IMR-90 (cell line): ENCODE measurements at regions not wholly inside any gene's neighbourhood (a gene's known extent, or its start where the extent isn't known, plus 50 kb on each side); places are given as distances from the start of the nearest gene placed in this dataset.

ENCODE experiments used
- ATAC-seq: fragments of 200-7000 bp; cut with Tn5 transposase; 2 replicates; pipeline ENCODE4 v1.9.1; 2020; ENCODE audit warnings: low read depth, mild to moderate bottlenecking, moderate library complexity
- BruUV-seq: library from RNA; stranded (reverse); fragments of 400-500 nt; replicated peaks from 2 replicates; lab custom pipeline; 2021; lab: Mats Ljungman, UMichigan
- CTCF ChIA-PET: fragments of 300-600 bp; formaldehyde crosslinking; extraction: SDS; loops from one replicate; lab custom pipeline; 2021; ENCODE audit warnings: antibody characterized with exemption; lab: Yijun Ruan, JAX
- POLR2A ChIA-PET: fragments of 300-600 bp; sonication (Branson Sonifier 250); formaldehyde crosslinking; loops from one replicate; lab custom pipeline; 2022; ENCODE audit warnings: antibody characterized with exemption; ENCODE audit not compliant: unreplicated experiment; lab: Charles Lee
- DNase-seq: peaks from one replicate; pipeline ENCODE4 v3.0.0; 2013
- H2AFZ ChIP-seq: replicated peaks from 2 replicates; pipeline ENCODE3; 2013; ENCODE audit warnings: low read length, mild to moderate bottlenecking; ENCODE audit not compliant: poor library complexity
- H2AK5ac ChIP-seq: 2 replicates; pipeline ENCODE4 v1.6.1; 2013; ENCODE audit warnings: low read depth, low read length, inconsistent platforms
- H2AK9ac ChIP-seq: replicated peaks from 2 replicates; pipeline ENCODE3; 2013; ENCODE audit warnings: mild to moderate bottlenecking, low read depth, low read length, moderate library complexity; ENCODE audit not compliant: poor library complexity
- H2BK120ac ChIP-seq: 2 replicates; pipeline ENCODE4 v1.6.1; 2013; ENCODE audit warnings: low read depth, low read length, inconsistent platforms
- H2BK15ac ChIP-seq: 3 replicates; pipeline ENCODE4 v1.6.1; 2013; ENCODE audit warnings: low read depth, low read length, inconsistent platforms
- H2BK20ac ChIP-seq: 2 replicates; pipeline ENCODE4 v1.6.1; 2013; ENCODE audit warnings: low read depth, mild to moderate bottlenecking, inconsistent platforms, low read length, moderate library complexity
- H2BK5ac ChIP-seq: 2 replicates; pipeline ENCODE4 v1.6.1; 2013; ENCODE audit warnings: mild to moderate bottlenecking, low read depth, low read length, inconsistent platforms; ENCODE audit not compliant: poor library complexity, severe bottlenecking
- H3K14ac ChIP-seq: replicated peaks from 2 replicates; pipeline ENCODE4 v1.6.1; 2013; ENCODE audit warnings: low read depth, low read length, inconsistent platforms
- H3K18ac ChIP-seq: 2 replicates; pipeline ENCODE4 v1.6.1; 2013; ENCODE audit warnings: low read depth, low read length, control low read depth
- H3K23ac ChIP-seq: 2 replicates; pipeline ENCODE4 v1.6.1; 2013; ENCODE audit warnings: low read depth, low read length, inconsistent platforms
- H3K27ac ChIP-seq: 2 replicates; pipeline ENCODE4 v1.5.1; 2013; ENCODE audit warnings: mild to moderate bottlenecking, control low read depth, low read length; ENCODE audit not compliant: insufficient read depth
- H3K27me3 ChIP-seq: 2 replicates; pipeline ENCODE4 v1.6.1; 2013; ENCODE audit warnings: low read length; ENCODE audit not compliant: control insufficient read depth, insufficient read depth
- H3K36me3 ChIP-seq: 2 replicates; pipeline ENCODE4 v1.6.1; 2013; ENCODE audit warnings: low read length, mixed read lengths; ENCODE audit not compliant: control insufficient read depth, insufficient read depth
- H3K4ac ChIP-seq: 2 replicates; pipeline ENCODE4 v1.6.1; 2013; ENCODE audit warnings: low read depth, low read length, inconsistent platforms
- H3K4me1 ChIP-seq: 2 replicates; pipeline ENCODE4 v1.6.1; 2013; ENCODE audit warnings: low read length, mixed read lengths; ENCODE audit not compliant: control insufficient read depth, insufficient read depth
- H3K4me2 ChIP-seq: 2 replicates; pipeline ENCODE4 v1.6.1; 2013; ENCODE audit warnings: low read depth, mild to moderate bottlenecking, control low read depth, low read length, moderate library complexity
- H3K4me3 ChIP-seq: 2 replicates; pipeline ENCODE4 v1.5.1; 2013; ENCODE audit warnings: low read depth, mild to moderate bottlenecking, control low read depth, low read length, moderate library complexity; ENCODE audit not compliant: insufficient read depth
- H3K56ac ChIP-seq: 2 replicates; pipeline ENCODE4 v1.6.1; 2013; ENCODE audit warnings: low read length, inconsistent platforms; ENCODE audit not compliant: insufficient read depth; ENCODE audit errors: extremely low read depth
- H3K79me1 ChIP-seq, 2 experiments: 2 replicates each; pipeline ENCODE4 v1.6.1; 2013; ENCODE audit warnings: low read length in 2 of 2, inconsistent platforms in 1 of 2, low read depth in 1 of 2
- H3K9ac ChIP-seq: 2 replicates; pipeline ENCODE4 v1.6.1; 2013; ENCODE audit warnings: low read depth, low read length, control low read depth
- H3K9me1 ChIP-seq: 2 replicates; pipeline ENCODE4 v1.6.1; 2013; ENCODE audit warnings: low read length, inconsistent platforms; ENCODE audit not compliant: insufficient read depth
- H3K9me3 ChIP-seq: 2 replicates; pipeline ENCODE4 v1.6.1; 2013; ENCODE audit warnings: low read length; ENCODE audit not compliant: control insufficient read depth, insufficient read depth
- H4K20me1 ChIP-seq: 2 replicates; pipeline ENCODE4 v1.6.1; 2013; ENCODE audit warnings: low read length, inconsistent platforms; ENCODE audit not compliant: insufficient read depth
- H4K5ac ChIP-seq: 2 replicates; pipeline ENCODE4 v1.6.1; 2013; ENCODE audit warnings: mild to moderate bottlenecking, low read depth, low read length, control low read depth
- H4K8ac ChIP-seq, 2 experiments: 2 replicates each; pipeline ENCODE4 v1.6.1; 2013; ENCODE audit warnings: low read depth in 2 of 2, low read length in 2 of 2, control low read depth in 1 of 2, inconsistent platforms in 1 of 2
- H4K91ac ChIP-seq: 2 replicates; pipeline ENCODE4 v1.6.1; 2013; ENCODE audit warnings: low read depth, low read length, inconsistent platforms; ENCODE audit not compliant: insufficient read depth
- BHLHE40 ChIP-seq: fragments of 150-350 bp; IDR thresholded peaks from 2 replicates; pipeline ENCODE4 v1.6.1; 2016; ENCODE audit warnings: mild to moderate bottlenecking, low read depth, low read length
- NFE2L2 ChIP-seq: fragments of 150-350 bp; IDR thresholded peaks from 2 replicates; pipeline ENCODE4 v1.6.1; 2016; ENCODE audit warnings: low read depth, mild to moderate bottlenecking, low read length
- POLR2A ChIP-seq: IDR thresholded peaks from 2 replicates; pipeline ENCODE4 v1.6.1; 2012; ENCODE audit warnings: mild to moderate bottlenecking, low read depth, low read length
- RCOR1 ChIP-seq: IDR thresholded peaks from 2 replicates; pipeline ENCODE4 v1.6.1; 2012; ENCODE audit warnings: mild to moderate bottlenecking, low read length, improper control_type of control experiment; ENCODE audit not compliant: insufficient replicate concordance
- SMC3 ChIP-seq: fragments of 150-350 bp; IDR thresholded peaks from 2 replicates; pipeline ENCODE4 v1.6.1; 2016; ENCODE audit warnings: low read depth, mild to moderate bottlenecking, antibody characterized with exemption, low read length, moderate library complexity
- WGBS, 2 experiments: methylation state at CpG; one replicate each; pipeline versions ENCODE4 v1.1.5 to v1.1.7; 2013; ENCODE audit warnings: missing lambda C conversion rate in 2 of 2; ENCODE audit not compliant: insufficient read length in 1 of 2; ENCODE audit errors: extremely low coverage in 2 of 2; 5-methylcytosine and 5-hydroxymethylcytosine counted together
- dilution Hi-C: fragments of 300-500 bp; cut with HindIII; formaldehyde crosslinking; loops from one replicate; pipeline ENCODE4 v1.14.3; 2018; ENCODE audit warnings: low sequenced_read_pairs; ENCODE audit not compliant: unreplicated experiment
- in situ Hi-C: fragments of 300-500 bp; cut with MboI; formaldehyde crosslinking; loops from 3 replicates; pipeline ENCODE4 v1.14.3; 2019; ENCODE audit warnings: low sequenced_read_pairs, inconsistent platforms, mixed read lengths
- intact Hi-C: fragments of 100-400 bp; cut with micrococcal nuclease; formaldehyde crosslinking; loops from 2 replicates; pipeline ENCODE4 v1.10.0; 2022
- TF ChIP-seq, protein P1 (sequence below): fragments of 150-350 bp; IDR thresholded peaks from 2 replicates; pipeline ENCODE4 v1.6.1; 2017; ENCODE audit warnings: mild to moderate bottlenecking, antibody characterized with exemption, low read length, low read depth

DNA sequence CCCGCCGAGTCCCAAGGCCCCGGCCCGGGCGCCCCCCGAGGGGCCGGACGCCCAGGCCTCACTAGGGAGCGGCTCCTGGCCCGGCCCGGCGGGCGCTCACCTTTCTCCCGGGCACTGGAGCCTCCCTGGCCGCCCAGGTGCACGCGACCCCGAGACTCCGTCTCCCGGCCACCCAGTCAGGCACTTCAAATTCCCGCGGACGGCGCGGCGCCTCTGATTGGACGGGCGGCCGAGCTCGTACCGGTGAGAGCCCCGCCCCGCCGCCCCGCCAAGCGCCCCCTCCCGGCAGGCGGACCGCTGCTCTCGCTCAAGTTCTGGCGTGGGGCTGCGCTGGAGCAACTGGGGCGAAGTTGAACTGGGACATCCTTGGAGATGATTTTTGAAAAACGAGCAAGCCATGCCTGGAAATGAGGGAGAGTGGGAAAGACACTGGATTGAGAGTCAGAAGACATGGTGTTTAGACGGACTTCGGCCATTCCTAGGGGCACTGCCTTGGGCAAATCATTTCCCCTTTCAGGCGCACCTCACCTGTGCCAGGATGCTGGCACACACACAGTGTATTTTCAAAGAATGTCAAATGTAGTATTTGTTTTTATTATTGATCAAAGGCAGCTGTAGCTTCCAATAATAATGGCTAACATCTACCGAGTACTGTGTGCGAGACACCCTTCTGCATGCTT, 485.3 kb downstream of the UQCRFS1 start:
- Histone ChIP-seq H3K14ac (no peak overlapping the region), H2AK5ac (no peak overlapping the region), H3K4ac (no peak overlapping the region), H2BK20ac (no peak overlapping the region), H3K56ac (no peak overlapping the region), H3K36me3 (no peaks in the 10 kb centered on the region), H4K91ac (no peak overlapping the region), H4K20me1 (no peaks in the 10 kb centered on the region), H2BK5ac (no peak overlapping the region), H3K9me1 (no peaks in the 10 kb centered on the region), H3K23ac (no peak overlapping the region), H2AK9ac (no peak overlapping the region), H3K9ac (no peak overlapping the region), H3K4me3 (no peak overlapping the region), H4K8ac (no peak overlapping the region), H3K27ac (no peak overlapping the region), H4K5ac (no peak overlapping the region), H2BK120ac (no peak overlapping the region), H2BK15ac (no peak overlapping the region), H3K79me1 (no peaks in the 10 kb centered on the region), H3K4me1 (no peaks in the 10 kb centered on the region), H3K18ac (no peak overlapping the region), H2AFZ (no peak overlapping the region), H3K9me3 (0 out of 2 replicates have a peak, but pooled peaks cover 2% of the 10 kb centered on the region), H3K27me3 (peaks cover 3% of the 10 kb centered on the region; the same call in 1 of the 2 replicates), H3K4me2 (no peak overlapping the region)
- in situ Hi-C loops (loop anchor here (25.0 kb wide), 2 partner anchors 260 to 535 kb away; no protein-coding TSS in a partner anchor), dilution Hi-C loops (no loop called here), intact Hi-C loops (no loop called here)
- 17% methylated on average over 15 of the region's 49 CpGs; no CpG with 5 or more reads in 1 of the 2 experiments for WGBS, 2 experiments
- DNase-seq (no peak), ATAC-seq (no peak)
- POLR2A ChIA-PET: no interaction called here
- BruUV-seq: no TSS peak
- CTCF ChIA-PET: no interaction called here
- TF ChIP-seq SMC3 (no peak), BHLHE40 (no peak), POLR2A (no peak), RCOR1 (no peak), NFE2L2 (no peak)
- TF ChIP-seq, protein P1, sequence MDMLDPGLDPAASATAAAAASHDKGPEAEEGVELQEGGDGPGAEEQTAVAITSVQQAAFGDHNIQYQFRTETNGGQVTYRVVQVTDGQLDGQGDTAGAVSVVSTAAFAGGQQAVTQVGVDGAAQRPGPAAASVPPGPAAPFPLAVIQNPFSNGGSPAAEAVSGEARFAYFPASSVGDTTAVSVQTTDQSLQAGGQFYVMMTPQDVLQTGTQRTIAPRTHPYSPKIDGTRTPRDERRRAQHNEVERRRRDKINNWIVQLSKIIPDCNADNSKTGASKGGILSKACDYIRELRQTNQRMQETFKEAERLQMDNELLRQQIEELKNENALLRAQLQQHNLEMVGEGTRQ: no peak
